Ammon's horn (tissue), 1 donor: ENCODE measurements at regions not wholly inside any gene's neighbourhood (a gene's known extent, or its start where the extent isn't known, plus 50 kb on each side); places are given as distances from the start of the nearest gene placed in this dataset.

ENCODE experiments used
- DNase-seq: peaks from one replicate; pipeline ENCODE4 v3.0.0-alpha.2; 2016; ENCODE audit warnings: low spot score

DNA sequence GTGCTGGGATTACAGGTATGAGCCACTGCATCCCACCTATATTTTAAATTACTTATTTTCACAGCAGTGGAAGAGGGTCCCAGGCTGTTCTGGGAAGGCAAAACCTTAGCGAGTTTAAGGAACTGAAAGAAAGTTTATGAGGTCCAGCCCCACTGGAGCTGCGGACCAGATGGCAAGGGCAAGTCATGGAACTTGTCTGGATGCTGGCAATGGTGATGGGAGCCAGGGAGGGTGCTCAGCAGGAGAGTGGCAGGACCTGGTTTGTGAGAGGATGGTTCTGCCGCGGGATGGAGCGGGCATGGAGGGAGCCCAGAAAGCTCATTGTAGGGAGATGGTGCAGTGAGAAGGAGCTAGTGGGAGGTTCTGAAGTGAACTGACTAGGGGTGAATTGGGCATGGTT, 50.6 kb upstream of the SLC45A1 start:
- no peak for DNase-seq

DNA sequence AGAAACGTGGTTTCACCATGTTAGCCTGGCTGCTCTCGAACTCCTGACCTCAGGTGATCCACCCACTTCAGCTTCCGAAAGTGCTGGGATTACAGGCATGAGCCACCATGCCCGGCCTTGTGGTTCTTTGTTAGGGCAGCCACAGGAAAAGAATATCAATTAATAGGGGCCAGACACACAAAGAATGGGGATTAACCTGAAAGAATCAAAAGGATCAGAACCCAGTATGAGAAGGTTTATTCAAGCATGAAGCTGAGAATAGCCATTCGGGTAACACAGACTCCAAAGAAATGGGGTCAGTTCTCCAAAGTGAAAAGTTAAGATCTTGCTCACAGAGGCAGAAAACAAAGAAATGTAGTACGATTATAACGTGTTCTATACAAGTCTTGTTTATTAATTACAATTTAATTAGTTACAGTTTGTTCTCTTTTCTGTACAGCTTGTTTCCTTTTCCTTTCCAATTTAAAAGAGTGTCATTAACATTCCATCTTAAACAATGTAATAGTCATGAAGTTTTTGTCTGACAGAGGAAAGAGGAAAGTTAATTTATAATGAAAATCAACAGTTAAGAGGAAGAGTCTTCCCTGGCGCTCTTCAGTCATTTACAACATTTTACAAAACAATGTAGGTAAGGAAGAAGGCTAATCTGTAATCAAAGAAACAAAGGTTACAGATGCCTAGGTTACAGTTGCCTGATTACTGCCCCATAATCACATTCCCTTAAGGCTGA, 51.3 kb upstream of the SLC45A1 start:
- DNase-seq = no peak

DNA sequence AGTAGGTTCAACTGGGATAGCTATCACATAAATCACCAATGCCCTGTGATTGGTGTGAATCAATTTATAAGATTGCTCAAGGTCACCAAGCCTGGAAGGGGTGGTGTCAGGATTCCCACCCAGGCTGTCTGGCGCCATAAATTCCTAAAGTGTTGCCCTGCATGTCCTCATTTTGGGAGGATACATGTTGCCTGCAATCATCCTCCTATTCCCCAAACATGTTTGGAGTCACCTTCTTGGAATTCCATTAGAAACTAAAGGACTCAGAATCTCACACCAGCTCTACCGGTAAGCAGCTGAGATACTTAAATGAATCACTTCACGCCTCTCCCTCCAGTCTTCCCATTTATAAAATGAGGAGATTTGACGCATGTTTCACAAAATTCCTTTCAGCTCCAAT, 54.1 kb upstream of the SLC45A1 start:
- DNase-seq = no peak

DNA sequence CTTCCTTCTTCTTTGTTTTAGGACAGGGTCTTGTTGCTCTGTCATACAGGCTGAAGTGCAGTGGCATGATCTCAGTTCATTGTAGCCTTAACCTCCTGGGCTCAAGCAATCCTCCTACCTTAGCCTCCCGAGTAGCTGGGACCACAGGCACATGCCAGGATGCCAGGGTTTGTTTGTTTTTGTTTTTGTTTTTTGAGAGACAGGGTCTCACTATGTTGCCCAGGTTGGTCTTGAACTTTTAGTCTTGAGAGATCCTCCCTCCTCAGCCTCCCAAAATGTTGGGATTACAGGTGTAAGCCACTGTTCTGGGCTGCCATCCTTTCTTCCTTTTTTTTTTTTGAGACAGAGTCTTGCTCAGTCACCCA, 56.5 kb upstream of the SLC45A1 start:
- no peak for DNase-seq

DNA sequence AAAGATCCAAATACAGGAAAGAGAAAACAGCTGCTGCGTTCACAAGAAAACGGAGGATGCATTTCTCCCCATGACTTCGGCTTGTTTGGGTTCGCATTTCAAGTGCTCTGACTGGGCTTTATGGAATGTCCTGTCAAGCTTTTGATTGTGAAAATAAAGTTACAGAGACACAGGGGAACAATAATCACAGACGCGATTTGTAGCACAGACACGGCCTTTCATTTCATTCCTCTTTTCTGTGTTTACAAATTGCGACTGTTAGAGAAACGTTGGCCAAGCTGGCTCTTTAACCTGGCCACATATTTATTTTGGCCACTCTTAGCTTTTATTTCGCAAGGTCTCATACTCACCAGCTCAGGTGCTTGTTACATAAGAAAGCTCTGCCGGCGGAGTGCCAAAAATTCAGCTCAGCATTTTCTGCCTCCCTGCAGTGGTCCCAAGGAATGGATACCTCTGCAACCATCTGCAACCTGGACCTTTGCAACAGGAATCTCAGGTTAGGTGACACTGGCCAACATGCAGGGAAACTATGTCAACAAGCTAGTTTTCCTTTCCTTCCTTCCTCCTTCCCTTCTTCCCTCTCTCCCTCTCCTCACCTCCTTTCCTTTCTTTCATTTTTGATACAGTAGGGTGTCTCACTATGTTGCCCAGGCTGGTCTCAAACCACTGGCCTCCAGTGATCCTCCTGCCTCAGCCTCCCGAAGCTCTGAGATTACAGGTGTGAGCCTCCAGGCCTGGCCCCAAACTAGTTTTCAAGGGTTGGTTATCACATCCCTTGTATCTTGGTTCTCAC, 58.2 kb upstream of the SLC45A1 start:
- no peak for DNase-seq

DNA sequence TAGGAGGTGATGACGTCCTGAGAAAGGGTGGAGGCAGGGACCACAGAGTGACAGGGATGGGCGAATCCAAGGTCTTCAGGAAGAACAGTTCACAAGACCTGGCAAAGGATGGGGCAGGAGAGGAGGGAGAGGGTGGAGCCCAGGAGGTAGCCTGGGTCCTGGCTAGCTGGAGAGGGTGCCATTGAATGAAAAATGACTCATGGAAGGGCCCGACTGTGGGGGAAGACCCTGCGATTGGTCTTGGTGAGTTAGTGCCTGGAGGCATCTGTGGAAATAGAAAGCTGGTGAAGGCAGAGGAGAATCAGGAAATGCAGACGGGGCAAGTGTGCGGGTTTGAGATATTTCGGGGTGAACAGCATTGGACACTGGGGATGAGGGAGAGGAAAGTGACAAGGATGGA, 60.3 kb upstream of the SLC45A1 start:
- DNase-seq = no peak

DNA sequence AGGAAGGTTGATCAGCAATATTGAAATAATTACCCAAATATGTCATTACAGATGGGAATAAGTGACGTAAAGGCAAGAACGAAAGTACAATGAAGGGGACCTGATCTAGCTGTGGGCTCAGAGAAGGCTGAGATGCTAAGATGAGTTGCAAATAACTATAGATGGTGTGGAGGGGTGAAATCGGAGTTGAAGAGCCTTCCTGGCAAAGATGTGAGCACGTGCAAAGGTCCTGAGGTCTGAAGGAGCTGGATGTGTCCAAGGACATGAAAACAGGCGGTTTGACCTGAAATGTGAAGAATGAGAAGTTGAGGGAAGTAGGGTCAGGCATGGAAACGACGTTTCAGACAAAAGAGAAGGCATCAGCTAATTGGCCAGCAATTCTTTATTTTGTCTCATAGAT, 61.6 kb upstream of the SLC45A1 start:
- DNase-seq = no peak

DNA sequence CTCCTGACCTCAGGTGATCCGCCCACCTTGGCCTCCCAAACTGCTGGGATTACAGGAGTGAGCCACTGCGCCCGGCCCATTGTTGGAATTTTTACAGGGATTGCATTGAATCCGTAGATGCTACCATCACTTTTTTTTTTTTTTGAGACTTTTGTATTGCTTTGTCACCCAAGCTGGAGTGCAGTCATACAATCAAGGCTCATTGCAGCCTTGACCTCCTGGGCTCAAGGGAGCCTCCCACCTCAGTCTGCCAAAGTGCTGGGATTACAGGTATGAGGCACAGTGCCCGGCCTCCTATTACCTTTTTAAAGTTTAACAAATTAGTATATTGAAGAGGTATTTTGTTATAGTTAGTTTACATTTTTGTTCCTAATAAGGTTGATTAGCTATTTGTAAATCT, 62.2 kb upstream of the SLC45A1 start:
- no peak for DNase-seq

DNA sequence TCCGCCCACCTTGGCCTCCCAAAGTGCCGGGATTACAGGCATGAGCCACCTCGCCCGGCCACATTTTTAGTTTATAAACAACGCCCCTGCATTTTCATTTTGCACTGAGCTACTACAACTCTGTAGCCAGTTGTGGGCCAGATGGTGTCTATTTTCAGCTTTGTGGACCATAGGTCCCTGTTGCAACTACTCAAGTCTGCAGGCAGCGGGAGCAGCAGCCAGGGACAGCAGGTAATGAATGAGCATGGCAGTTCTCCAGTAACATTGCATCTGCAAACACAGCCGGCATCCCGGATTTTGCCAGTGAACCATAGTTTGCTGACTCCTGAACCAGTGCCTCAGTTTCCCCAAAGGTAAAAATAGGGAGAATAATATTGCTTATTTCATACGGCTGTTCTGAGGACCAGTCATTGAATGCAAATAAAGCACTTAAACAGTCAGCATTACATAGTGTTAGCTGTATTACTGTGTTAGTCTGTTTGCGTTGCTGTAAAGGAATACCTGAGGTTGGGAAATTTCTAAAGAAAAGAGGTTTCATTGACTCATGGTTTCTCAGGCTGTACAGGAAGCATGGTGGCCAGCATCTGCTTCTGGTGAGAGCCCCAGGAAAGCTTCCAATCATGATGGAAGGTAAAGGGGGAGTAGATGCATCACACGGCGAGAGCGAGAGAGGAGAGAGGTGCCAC, 65.5 kb upstream of the SLC45A1 start:
- no peak for DNase-seq

DNA sequence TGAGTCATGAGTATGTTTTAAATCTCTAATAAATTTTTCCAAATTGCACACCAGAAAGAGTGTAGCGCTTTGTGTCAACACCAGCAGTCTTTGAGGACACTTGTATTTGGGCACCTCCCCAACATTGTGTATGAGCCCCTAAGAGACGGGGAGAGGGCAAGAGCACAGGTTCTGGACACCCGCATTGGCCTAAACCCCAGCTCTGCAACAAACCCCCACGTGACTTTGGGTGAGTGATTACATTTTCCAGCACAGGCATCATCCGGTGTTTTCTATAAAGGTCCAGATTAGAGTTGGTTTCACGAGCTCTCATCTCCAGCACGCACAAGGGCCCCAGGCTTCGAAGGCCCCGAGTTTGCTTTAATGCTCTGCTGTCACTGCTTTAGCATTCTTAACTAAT, 66.3 kb upstream of the SLC45A1 start:
- no peak for DNase-seq

DNA sequence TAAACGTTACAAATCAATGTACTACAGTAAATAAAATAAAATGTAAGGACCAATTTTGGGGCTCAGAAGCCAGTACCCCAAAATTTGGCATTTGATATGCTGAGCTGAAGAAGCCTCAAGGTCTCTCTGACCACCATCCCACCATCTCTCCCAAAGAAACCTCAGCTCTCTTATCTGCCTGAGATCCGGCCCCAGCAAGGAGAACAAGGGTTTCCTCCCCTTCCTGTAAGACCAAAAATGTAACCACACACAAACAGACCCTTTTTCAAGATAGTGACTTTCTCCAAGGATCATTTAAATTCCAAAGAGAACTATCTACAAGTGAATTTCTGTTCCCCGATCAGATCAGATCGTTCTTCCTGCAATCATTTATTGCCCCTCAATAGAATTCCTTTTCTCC, 68.1 kb upstream of the SLC45A1 start:
- no peak for DNase-seq

DNA sequence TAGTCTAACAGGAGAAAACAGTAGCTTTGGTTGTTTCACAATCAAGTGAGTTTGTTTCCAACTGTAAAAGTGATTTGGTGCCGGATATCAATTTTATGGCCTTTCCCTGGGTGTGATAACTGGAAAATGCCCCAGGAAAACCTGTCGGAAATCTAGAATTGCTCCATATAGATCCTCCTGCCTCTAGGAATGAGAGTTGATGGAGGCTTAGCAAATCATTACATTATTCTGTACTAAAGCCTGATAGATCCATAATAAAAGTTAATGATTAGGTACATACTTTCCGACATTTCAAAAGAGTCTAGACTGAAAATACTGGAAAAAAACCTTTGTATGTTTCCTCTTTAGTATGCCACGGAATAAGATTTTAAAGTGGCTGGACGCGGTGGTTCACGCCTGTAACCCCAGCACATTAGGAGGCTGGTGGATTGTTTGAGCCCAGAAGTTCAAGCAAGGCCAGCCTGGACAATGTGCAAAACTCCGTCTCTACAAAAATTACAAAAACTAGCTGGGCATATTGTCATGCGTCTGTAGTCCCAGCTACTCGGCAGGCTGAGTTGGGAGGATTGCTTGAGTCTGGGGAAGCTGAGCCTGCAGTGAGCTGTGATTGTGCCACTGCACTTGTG, 70.0 kb upstream of the SLC45A1 start:
- DNase-seq = no peak

DNA sequence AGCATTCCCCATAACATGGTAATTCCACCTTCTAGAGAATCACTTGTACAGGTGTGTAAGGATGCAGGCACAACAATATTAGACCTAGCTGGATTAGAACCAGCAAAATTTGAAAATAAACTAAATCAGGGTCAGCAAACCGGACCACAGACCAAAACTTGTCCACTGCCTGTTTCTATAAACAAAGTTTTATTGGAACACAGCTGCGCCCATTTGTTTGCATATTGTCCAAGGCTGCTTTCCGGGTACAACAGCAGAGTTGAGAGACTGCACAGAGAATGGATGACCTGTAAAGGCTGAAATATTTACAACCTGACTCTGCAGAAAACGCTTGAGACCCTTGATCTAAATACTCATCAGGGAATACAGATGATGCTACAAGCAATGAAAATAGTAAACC, 73.6 kb upstream of the SLC45A1 start:
- DNase-seq = no peak

DNA sequence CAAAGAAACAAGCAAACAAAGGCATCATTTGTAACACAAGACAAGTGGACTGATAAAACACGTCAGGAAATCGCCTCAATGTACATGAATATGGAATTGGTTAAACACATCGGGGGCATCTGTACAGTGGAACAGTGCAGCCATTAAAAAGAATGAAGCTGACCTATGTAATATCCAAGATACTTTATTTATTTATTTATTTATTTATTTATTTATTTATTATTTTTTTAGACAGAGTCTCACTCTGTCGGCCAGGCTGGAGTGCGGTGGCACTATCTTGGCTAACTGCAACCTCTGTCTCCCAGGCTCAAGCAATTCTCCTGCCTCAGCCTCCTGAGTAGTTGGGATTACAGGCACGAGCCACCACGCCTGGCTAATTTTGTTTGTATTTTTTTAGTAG, 75.4 kb upstream of the SLC45A1 start:
- no peak for DNase-seq

DNA sequence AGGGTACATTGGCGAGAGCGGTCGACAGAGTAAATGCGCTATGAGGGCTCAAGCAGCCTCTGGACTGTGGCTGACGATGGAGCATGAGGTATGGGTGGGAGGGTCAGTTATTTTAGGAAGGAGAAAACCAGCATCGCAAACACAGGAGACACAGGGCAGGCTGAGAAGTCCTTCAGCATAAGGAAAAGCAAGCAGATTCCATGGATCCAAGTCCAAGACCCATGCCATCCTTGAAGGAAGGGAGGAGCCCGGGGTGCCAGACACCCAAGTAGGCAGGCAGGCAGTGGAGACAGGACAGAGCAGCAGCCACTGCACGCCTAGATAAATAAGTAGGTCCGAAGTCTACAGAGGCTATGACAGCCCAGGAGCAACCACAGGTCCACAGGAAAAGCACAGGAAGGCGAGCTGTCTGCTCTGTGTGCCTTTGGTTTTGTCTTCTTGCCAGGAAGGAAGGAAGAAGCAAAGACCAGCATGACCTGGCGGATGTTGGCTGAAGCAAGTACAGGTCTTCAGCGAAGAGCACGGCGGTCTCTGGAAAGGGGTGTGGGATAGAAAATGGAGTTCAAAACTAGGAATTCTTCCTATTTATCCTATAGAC, 76.4 kb upstream of the SLC45A1 start:
- DNase-seq = no peak

DNA sequence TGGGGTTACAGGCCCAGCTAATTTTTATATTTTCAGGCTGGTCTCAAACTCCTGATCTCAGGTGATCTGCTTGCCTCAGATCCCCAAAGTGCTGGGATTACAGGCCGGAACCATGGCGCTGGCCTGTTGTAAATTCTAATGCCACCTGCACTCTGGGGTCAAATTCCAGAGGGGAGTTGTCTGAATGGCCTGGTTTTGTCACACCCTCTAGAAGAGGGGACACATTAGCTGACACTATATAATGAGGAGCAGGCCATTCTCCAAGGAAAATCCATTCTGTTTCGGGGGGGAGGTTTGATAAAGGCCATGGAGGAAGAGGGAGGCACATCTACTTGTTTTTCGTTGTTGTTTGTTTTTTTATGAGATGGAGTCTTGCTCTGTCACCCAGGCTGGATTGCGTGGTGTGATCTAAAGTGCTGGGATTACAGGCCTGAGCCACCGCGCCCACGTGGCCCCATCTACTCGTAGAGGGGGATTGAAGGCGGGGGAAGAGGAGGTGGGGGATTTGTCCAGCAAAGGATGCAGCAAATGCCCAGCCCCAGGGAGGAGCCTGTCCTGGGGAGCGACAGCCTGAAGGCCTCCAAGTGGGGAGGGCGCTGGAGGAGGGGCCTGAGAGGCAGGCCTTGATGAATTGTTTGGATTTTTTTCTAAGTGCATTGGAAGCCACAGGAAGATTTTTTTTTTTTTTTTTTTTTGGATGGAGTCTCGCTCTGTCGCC, 78.4 kb upstream of the SLC45A1 start:
- no peak for DNase-seq

DNA sequence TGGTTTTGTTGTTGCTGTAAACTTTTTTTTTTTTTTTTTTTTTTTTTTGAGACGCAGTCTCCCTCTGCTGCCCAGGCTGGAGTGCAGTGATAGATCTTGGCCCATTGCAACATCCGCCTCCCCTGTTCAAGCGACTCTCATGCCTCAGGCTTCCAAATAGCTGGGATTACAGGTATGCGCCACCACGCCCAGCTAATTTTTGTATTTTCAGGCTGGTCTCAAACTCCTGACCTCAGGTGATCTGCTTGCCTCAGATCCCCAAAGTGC, 78.9 kb upstream of the SLC45A1 start:
- no peak for DNase-seq

DNA sequence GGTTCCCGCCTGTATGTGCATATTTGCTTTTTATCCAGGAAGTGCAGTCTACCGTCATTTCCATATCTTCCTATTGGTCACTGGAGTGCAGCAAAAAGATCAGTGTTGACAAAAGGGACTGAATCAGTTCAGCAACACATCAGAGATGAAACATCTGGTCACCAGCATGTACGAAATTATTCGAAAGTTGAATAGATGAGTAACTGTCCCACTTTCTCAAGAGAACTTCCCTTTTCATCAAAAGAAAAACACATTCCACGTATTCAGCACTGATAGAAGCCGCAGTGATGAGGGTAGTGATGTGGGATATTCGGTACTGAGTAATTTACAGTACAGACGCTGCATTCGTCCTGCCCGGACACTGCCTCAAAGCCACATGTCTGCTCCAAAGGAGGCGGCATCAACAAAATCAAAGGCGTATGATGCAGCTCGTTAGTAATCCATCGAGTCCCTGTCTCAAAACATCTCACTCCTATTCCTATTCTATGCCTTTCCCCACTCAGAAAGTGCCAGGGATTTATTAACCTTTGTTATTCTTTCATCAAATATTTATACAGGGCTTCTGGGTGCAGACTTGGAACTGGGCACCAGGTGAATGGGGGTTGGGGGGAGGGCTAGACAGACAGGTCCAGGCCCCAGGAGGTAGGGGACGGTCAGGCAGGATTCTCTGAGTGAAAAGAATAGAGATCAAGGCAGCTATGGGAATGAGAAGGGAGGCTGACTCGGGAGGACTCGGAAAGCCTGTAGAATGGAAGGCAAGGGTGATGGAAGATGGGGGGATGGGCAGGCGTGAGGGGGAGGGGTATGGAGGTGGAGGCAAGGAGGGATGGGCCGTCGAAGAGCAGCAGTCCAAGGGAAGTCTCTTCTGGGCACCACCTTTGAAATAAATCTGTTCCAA, 79.5 kb upstream of the SLC45A1 start:
- DNase-seq = no peak

DNA sequence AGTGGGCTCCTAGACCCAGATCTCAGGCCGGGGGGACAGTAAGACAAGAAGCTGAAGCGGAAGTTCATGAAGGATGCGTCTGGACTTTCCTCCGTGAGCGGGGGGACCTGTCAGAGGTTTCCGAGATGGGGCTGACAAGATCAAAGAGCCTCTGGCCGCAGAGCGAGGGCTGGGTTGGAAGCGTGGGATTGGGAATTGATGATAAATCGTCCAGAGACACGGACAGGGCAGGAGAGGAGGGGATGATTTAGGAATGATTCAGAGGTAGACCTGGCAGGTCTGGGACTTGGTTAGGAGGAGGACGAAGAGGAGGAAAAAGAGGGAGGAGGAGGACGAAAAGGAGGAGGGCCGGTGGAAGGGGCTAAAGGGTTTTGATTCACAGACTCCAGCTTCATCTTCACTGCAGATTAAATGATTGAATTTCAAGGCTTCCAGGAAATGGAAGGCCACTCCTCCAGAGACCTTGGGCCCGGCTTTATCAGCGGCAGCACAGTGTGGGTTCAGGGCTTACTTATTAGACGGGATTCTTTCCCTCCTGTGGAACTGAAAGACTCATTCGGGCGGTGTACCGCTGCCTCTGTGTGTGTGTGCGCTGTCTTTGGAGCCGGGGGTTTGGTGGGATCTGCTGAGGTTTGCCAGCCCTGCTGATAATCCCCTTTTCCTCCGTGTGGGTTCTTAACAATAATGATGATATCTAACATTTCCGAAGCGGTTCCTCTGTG, 85.7 kb upstream of the SLC45A1 start:
- DNase-seq = no peak

DNA sequence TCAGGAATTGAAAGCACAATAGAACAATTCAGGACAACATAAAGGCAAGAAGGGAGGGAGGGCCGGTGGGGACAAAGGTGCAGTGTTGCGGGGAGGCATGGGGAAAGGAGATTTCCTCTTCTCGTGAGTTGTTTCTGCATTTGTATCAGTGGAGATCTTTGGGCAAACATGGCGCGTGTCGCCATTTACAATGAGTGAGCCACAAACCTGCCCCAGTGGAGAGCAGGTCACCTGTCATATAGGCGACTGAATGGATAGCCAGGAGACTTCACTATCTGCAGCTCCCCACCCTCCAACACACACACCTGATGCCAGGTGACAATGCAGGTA, 87.7 kb upstream of the SLC45A1 start:
- no peak for DNase-seq
